ENCODE measurements at regions not wholly inside any gene's neighbourhood (a gene's known extent, or its start where the extent isn't known, plus 50 kb on each side); places are given as distances from the start of the nearest gene placed in this dataset.

DNA sequence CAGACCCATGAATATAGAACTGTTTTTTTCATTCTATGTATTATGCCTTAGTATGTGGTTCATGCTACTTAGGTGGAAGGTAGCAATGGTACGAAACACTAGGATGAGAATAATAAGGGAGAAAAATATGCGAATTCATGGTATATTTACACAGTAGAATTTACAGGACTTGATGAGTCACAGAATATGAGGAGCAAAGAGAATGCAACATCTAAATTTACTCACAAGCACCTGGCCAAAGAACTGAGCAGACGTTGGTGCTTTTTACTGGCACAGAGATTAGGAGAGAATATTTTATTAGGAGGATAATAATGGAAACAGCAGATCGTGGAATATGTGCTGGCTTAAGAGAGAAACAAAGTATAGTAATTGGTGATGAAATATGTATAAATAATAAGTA, 785.4 kb upstream of the ROBO1 start:
- no peak for DNase-seq
- Histone ChIP-seq H3K9me3 (ENCODE audit: control insufficient read depth, low read length) (no peaks in the 10 kb centered on the region), H3K4me1 (ENCODE audit: control insufficient read depth in 1 of 2, insufficient read depth in 2 of 2, low read length in 2 of 2) (no peaks in the 10 kb centered on the region), H3K4me3 (ENCODE audit: low read length in 2 of 2) (no peak overlapping the region), H3K36me3 (ENCODE audit: control insufficient read depth in 1 of 2, insufficient read depth in 2 of 2, low read length in 1 of 2) (no peaks in the 10 kb centered on the region), H3K27me3 (ENCODE audit: control insufficient read depth in 1 of 2, insufficient read depth in 2 of 2, low read length in 1 of 2) (no peaks in the 10 kb centered on the region), H3K27ac (ENCODE audit: low read depth in 1 of 2, low read length in 2 of 2) (no peak overlapping the region)
- no peak for ATAC-seq (ENCODE audit: low FRiP score)
- 73 to 74% methylated on average over 4 of the region's 4 CpGs for WGBS, 2 donors
- intact Hi-C loops (cut with DNase I), result no loop called here

DNA sequence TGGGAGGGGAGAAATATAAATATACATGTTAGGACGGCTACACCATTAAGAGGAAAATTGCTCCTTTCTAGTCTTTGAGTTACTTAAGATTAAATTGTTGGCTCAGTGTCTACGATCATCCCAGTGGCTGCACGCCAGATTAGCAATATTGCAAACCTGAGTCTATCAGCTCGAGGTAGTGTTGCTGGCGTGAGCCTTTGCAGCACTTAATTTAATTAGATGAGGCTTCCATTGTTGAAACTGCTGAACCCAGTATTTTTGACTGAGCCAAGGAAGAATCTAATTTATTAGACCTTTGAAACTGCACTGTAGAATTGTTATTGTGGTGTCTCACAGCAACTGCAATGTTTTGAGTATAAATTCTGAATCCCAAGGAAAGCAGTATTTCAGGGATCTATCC, 782.4 kb upstream of the ROBO1 start:
- intact Hi-C loops (cut with DNase I), result no loop called here
- no peaks in the 10 kb centered on the region for H3K4me1 ChIP-seq (ENCODE audit: control insufficient read depth in 1 of 2, insufficient read depth in 2 of 2, low read length in 2 of 2)
- no peaks in the 10 kb centered on the region for H3K27me3 ChIP-seq (ENCODE audit: control insufficient read depth in 1 of 2, insufficient read depth in 2 of 2, low read length in 1 of 2)
- DNase-seq (no peak), ATAC-seq (ENCODE audit: low FRiP score) (no peak)
- H3K4me3 ChIP-seq (ENCODE audit: low read length in 2 of 2), result no peak overlapping the region
- H3K36me3 ChIP-seq (ENCODE audit: control insufficient read depth in 1 of 2, insufficient read depth in 2 of 2, low read length in 1 of 2), result no peaks in the 10 kb centered on the region
- H3K27ac ChIP-seq (ENCODE audit: low read depth in 1 of 2, low read length in 2 of 2), result no peak overlapping the region
- WGBS, 2 donors, result 70% methylated on average over 5 of the region's 5 CpGs
- no peaks in the 10 kb centered on the region for H3K9me3 ChIP-seq (ENCODE audit: control insufficient read depth, low read length)

DNA sequence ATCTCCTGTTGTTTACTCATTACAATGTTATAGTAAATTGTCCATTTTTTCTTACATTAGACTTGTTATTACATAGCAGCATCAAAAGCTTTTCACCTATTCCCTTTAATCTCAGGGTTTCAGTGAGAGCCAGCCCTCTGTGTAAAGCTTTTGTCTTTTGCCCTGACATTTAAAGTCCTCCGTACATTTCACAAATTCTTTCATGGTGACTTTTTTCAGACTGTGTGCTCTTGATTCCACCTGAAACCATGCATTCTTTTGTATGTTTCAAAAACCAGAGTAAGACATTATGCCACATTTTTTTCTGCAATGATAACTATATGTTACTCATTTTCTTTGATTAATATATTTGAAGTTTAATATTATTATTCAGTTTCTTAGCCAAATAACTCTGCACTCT, 781.4 kb upstream of the ROBO1 start:
- intact Hi-C loops (cut with DNase I), result no loop called here
- WGBS, 2 donors, result 35 to 49% methylated on average over 1 of the region's 1 CpG
- no peaks in the 10 kb centered on the region for H3K36me3 ChIP-seq (ENCODE audit: control insufficient read depth in 1 of 2, insufficient read depth in 2 of 2, low read length in 1 of 2)
- H3K27ac ChIP-seq (ENCODE audit: low read depth in 1 of 2, low read length in 2 of 2), result no peak overlapping the region
- H3K27me3 ChIP-seq (ENCODE audit: control insufficient read depth in 1 of 2, insufficient read depth in 2 of 2, low read length in 1 of 2), result no peaks in the 10 kb centered on the region
- no peak for DNase-seq
- H3K4me1 ChIP-seq (ENCODE audit: control insufficient read depth in 1 of 2, insufficient read depth in 2 of 2, low read length in 2 of 2), result no peaks in the 10 kb centered on the region
- H3K9me3 ChIP-seq (ENCODE audit: control insufficient read depth, low read length), result no peaks in the 10 kb centered on the region
- no peak overlapping the region for H3K4me3 ChIP-seq (ENCODE audit: low read length in 2 of 2)
- ATAC-seq (ENCODE audit: low FRiP score), result no peak

DNA sequence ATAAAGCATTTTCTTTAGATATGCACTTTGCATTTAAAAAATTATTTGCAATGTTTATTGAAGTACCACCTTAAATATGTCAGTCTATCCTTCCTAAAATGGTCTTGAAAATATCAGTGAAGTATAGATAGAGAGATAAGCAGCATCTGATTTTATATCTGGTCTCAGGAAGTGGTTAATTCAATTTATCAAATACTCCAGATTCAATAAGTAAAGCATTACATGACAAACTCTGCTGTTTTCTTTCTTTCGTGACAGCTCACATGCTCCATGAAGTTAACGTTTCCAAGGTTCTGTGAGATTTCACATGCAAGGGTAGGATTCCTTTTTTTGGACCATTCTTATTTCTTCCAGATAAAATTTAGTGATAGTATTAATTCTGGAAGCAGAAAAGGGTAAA, 775.4 kb upstream of the ROBO1 start:
- DNase-seq (no peak), ATAC-seq (ENCODE audit: low FRiP score) (no peak)
- Histone ChIP-seq H3K27me3 (ENCODE audit: control insufficient read depth in 1 of 2, insufficient read depth in 2 of 2, low read length in 1 of 2) (no peaks in the 10 kb centered on the region), H3K4me3 (ENCODE audit: low read length in 2 of 2) (no peak overlapping the region), H3K36me3 (ENCODE audit: control insufficient read depth in 1 of 2, insufficient read depth in 2 of 2, low read length in 1 of 2) (no peaks in the 10 kb centered on the region), H3K9me3 (ENCODE audit: control insufficient read depth, low read length) (no peaks in the 10 kb centered on the region), H3K4me1 (ENCODE audit: control insufficient read depth in 1 of 2, insufficient read depth in 2 of 2, low read length in 2 of 2) (no peaks in the 10 kb centered on the region), H3K27ac (ENCODE audit: low read depth in 1 of 2, low read length in 2 of 2) (no peak overlapping the region)
- intact Hi-C loops (cut with DNase I), result no loop called here
- WGBS, 2 donors, result 28 to 36% methylated on average over 2 of the region's 2 CpGs

DNA sequence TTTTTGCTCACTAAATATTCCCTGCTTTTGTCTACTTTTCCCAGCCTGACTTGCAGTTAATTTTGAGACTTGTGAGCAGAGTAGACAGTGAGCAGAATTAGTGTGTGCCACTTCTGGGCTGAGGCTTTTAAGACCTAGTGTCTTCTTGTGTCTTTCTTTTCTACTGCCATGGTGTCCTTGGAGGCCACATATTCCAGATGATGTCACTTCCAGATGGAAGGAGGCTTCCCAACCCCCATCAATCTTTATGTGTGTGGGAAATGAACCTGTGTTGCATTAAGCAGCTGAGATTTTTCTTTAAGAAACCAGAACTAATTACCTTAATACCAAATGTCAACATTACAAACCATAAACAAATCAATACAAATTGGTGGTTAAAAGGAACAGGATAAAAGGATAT, 774.7 kb upstream of the ROBO1 start:
- H3K27me3 ChIP-seq (ENCODE audit: control insufficient read depth in 1 of 2, insufficient read depth in 2 of 2, low read length in 1 of 2), result no peaks in the 10 kb centered on the region
- no peaks in the 10 kb centered on the region for H3K9me3 ChIP-seq (ENCODE audit: control insufficient read depth, low read length)
- DNase-seq, result no peak
- intact Hi-C loops (cut with DNase I), result no loop called here
- no peak for ATAC-seq (ENCODE audit: low FRiP score)
- no peak overlapping the region for H3K4me3 ChIP-seq (ENCODE audit: low read length in 2 of 2)
- no peaks in the 10 kb centered on the region for H3K36me3 ChIP-seq (ENCODE audit: control insufficient read depth in 1 of 2, insufficient read depth in 2 of 2, low read length in 1 of 2)
- H3K4me1 ChIP-seq (ENCODE audit: control insufficient read depth in 1 of 2, insufficient read depth in 2 of 2, low read length in 2 of 2), result no peaks in the 10 kb centered on the region
- H3K27ac ChIP-seq (ENCODE audit: low read depth in 1 of 2, low read length in 2 of 2), result no peak overlapping the region

DNA sequence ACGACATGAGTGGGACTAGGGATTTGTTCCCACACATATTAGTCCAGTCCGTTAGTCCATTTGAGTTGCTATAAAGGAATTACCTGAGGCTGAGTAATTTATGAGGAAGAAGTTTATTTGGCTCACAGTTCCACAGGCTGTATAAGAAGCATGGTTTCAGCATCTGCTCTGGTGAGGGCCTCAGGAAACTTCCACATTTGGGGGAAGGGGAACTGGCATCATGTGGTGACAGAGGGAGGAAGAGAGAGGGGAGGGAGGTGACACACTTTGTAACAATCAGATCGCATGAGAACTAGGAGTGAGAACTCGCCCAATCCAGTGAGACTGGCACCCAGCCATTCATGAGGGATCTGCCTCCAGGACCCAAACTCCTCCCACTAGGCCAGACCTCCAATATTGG, 769.9 kb upstream of the ROBO1 start:
- WGBS, 2 donors, result 79 to 82% methylated on average over 4 of the region's 4 CpGs
- intact Hi-C loops (cut with DNase I), result no loop called here
- Histone ChIP-seq H3K27ac (ENCODE audit: low read depth in 1 of 2, low read length in 2 of 2) (no peak overlapping the region), H3K9me3 (ENCODE audit: control insufficient read depth, low read length) (no peaks in the 10 kb centered on the region), H3K4me1 (ENCODE audit: control insufficient read depth in 1 of 2, insufficient read depth in 2 of 2, low read length in 2 of 2) (no peaks in the 10 kb centered on the region), H3K4me3 (ENCODE audit: low read length in 2 of 2) (no peak overlapping the region), H3K36me3 (ENCODE audit: control insufficient read depth in 1 of 2, insufficient read depth in 2 of 2, low read length in 1 of 2) (no peaks in the 10 kb centered on the region), H3K27me3 (ENCODE audit: control insufficient read depth in 1 of 2, insufficient read depth in 2 of 2, low read length in 1 of 2) (no peaks in the 10 kb centered on the region)
- ATAC-seq (ENCODE audit: low FRiP score) (no peak), DNase-seq (no peak)

DNA sequence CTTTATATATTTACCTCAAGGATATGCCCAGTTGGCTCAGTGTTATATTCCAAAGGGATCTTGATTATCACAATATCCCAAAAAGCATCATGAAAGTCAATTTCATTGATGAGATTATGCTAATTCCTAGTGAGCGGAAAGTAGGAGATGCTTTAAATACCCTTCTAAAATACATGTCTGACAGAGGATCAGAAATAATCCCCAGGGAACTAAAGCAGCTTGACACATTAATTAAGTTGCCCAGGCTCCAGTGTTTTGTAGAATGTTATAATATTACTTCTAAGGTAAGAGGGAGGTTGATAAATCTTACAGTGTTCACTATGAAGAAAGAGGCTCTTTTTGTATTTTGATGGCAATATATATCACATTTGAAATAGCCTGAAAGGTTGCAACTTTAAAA, 767.5 kb upstream of the ROBO1 start:
- Histone ChIP-seq H3K27me3 (ENCODE audit: control insufficient read depth in 1 of 2, insufficient read depth in 2 of 2, low read length in 1 of 2) (no peaks in the 10 kb centered on the region), H3K4me1 (ENCODE audit: control insufficient read depth in 1 of 2, insufficient read depth in 2 of 2, low read length in 2 of 2) (no peaks in the 10 kb centered on the region), H3K9me3 (ENCODE audit: control insufficient read depth, low read length) (no peaks in the 10 kb centered on the region), H3K27ac (ENCODE audit: low read depth in 1 of 2, low read length in 2 of 2) (no peak overlapping the region), H3K4me3 (ENCODE audit: low read length in 2 of 2) (no peak overlapping the region), H3K36me3 (ENCODE audit: control insufficient read depth in 1 of 2, insufficient read depth in 2 of 2, low read length in 1 of 2) (no peaks in the 10 kb centered on the region)
- intact Hi-C loops (cut with DNase I), result no loop called here
- ATAC-seq (ENCODE audit: low FRiP score), result no peak
- DNase-seq, result no peak
- 83 to 84% methylated on average over 1 of the region's 1 CpG for WGBS, 2 donors

DNA sequence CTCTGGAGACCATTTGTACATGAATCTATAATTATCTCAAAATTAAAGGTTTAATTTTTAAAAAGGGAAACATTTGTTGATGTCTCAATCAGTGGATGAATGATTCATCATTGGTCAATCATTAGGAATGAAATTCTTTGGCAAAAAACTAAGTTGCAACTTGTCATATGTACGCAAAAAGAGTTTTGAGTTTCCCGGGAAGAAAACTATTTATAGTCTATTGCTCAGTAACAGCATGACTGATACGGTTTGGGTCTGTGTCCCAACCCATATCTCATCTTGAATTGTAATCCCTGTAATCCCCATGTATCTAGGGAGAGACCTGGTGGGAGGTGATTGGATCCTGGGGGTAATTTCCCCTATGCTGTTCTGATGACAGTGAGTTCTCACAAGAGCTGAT, 765.8 kb upstream of the ROBO1 start:
- intact Hi-C loops (cut with DNase I), result no loop called here

DNA sequence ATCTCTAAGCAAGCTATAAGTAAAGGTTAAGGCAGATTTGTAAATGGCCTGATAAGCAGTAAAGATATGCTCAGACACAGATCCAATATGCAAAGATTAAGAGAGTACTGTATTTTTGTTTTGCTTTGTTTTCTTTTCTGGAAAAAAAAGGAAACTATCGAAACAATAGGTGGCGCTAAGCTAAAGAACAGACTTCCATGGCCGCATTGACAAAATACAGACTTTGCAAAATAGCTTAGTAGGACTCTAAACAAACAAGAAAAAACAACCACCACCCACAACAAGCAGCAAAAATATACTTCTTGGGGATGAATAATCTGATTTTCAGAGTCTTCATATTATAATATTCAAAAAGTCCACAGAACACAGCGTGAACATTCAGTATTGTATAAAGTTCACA, 758.4 kb upstream of the ROBO1 start:
- WGBS, 2 donors, result 83% methylated on average over 4 of the region's 4 CpGs
- Histone ChIP-seq H3K27me3 (ENCODE audit: control insufficient read depth in 1 of 2, insufficient read depth in 2 of 2, low read length in 1 of 2) (no peaks in the 10 kb centered on the region), H3K36me3 (ENCODE audit: control insufficient read depth in 1 of 2, insufficient read depth in 2 of 2, low read length in 1 of 2) (no peaks in the 10 kb centered on the region), H3K9me3 (ENCODE audit: control insufficient read depth, low read length) (peaks cover 1% of the 10 kb centered on the region), H3K4me3 (ENCODE audit: low read length in 2 of 2) (no peak overlapping the region), H3K27ac (ENCODE audit: low read depth in 1 of 2, low read length in 2 of 2) (no peak overlapping the region), H3K4me1 (ENCODE audit: control insufficient read depth in 1 of 2, insufficient read depth in 2 of 2, low read length in 2 of 2) (no peaks in the 10 kb centered on the region)
- DNase-seq, result no peak
- intact Hi-C loops (cut with DNase I), result no loop called here
- ATAC-seq (ENCODE audit: low FRiP score), result no peak

More for the DNA sequence above, 765.8 kb upstream of the ROBO1 start:
- Histone ChIP-seq H3K36me3 (ENCODE audit: control insufficient read depth in 1 of 2, insufficient read depth in 2 of 2, low read length in 1 of 2) (no peaks in the 10 kb centered on the region), H3K27ac (ENCODE audit: low read depth in 1 of 2, low read length in 2 of 2) (no peak overlapping the region), H3K4me1 (ENCODE audit: control insufficient read depth in 1 of 2, insufficient read depth in 2 of 2, low read length in 2 of 2) (no peaks in the 10 kb centered on the region), H3K4me3 (ENCODE audit: low read length in 2 of 2) (no peak overlapping the region), H3K9me3 (ENCODE audit: control insufficient read depth, low read length) (no peaks in the 10 kb centered on the region), H3K27me3 (ENCODE audit: control insufficient read depth in 1 of 2, insufficient read depth in 2 of 2, low read length in 1 of 2) (no peaks in the 10 kb centered on the region)
- WGBS, 2 donors, result 49 to 55% methylated on average over 3 of the region's 3 CpGs
- ATAC-seq (ENCODE audit: low FRiP score) (no peak), DNase-seq (no peak)

DNA sequence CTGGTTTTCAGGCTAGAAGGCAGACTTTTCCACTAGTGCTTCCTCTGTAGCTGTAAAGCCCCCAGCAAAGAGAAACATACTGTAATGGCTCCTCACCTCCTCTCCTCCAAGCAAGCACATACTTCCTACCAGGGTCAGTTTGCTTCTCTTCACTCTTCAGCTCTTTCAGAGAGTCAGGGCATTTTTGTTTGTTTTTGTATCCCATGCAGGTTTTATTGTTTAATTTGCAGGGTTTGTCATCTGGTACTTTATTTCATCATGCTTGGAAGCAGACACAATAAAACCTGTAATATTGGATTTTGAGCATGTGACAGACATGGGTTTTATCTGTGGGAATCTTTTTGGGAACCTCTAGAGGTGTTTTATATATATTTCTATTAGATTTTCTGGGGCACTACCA, 753.3 kb upstream of the ROBO1 start:
- H3K9me3 ChIP-seq (ENCODE audit: control insufficient read depth, low read length), result no peaks in the 10 kb centered on the region
- H3K4me3 ChIP-seq (ENCODE audit: low read length in 2 of 2), result no peak overlapping the region
- no peaks in the 10 kb centered on the region for H3K27me3 ChIP-seq (ENCODE audit: control insufficient read depth in 1 of 2, insufficient read depth in 2 of 2, low read length in 1 of 2)
- no peak for DNase-seq
- intact Hi-C loops (cut with DNase I), result no loop called here
- H3K36me3 ChIP-seq (ENCODE audit: control insufficient read depth in 1 of 2, insufficient read depth in 2 of 2, low read length in 1 of 2), result no peaks in the 10 kb centered on the region
- no peaks in the 10 kb centered on the region for H3K4me1 ChIP-seq (ENCODE audit: control insufficient read depth in 1 of 2, insufficient read depth in 2 of 2, low read length in 2 of 2)
- ATAC-seq (ENCODE audit: low FRiP score), result no peak
- H3K27ac ChIP-seq (ENCODE audit: low read depth in 1 of 2, low read length in 2 of 2), result no peak overlapping the region

Data from aorta (tissue), 5 donors.